HCT116 (cell line): ENCODE measurements at regions not wholly inside any gene's neighbourhood (a gene's known extent, or its start where the extent isn't known, plus 50 kb on each side); places are given as distances from the start of the nearest gene placed in this dataset.
"Not testable (repeated sequence)": the region's sequence is repeated elsewhere in the genome, so short reads cannot be mapped to it uniquely, and the experiment has no call there.

ENCODE experiments used
- CEBPB ChIP-seq: IDR thresholded peaks from 2 replicates; pipeline ENCODE4 v1.6.1; 2012; ENCODE audit warnings: low read depth
- CTCF ChIP-seq, 3 experiments: fragments of 200-600 bp in 1 of 3; sonication (generic) in 1 of 3; IDR thresholded peaks in 2 of 3; conservative IDR thresholded peaks in 1 of 3; 2 replicates each; pipeline ENCODE4 v1.5.1; 2012 to 2017; ENCODE audit warnings: low read depth in 2 of 3, low read length in 2 of 3, antibody characterized with exemption in 1 of 3, borderline replicate concordance in 1 of 3, control low read depth in 1 of 3, mild to moderate bottlenecking in 1 of 3, mixed read lengths in 1 of 3, mixed run types in 1 of 3, moderate library complexity in 1 of 3; ENCODE audit not compliant: insufficient read depth in 1 of 3
- EGR1 ChIP-seq: IDR thresholded peaks from 2 replicates; pipeline ENCODE4 v1.6.1; 2012; ENCODE audit warnings: low read depth
- EZH2phosphoT487 ChIP-seq: fragments of 200-600 bp; IDR thresholded peaks from 2 replicates; pipeline ENCODE4 v1.6.1; 2018; ENCODE audit warnings: antibody characterized with exemption, borderline replicate concordance
- FOSL1 ChIP-seq: IDR thresholded peaks from 2 replicates; pipeline ENCODE4 v1.6.1; 2012; ENCODE audit warnings: low read depth
- MAX ChIP-seq: IDR thresholded peaks from 2 replicates; pipeline ENCODE4 v1.6.1; 2012
- POLR2A ChIP-seq: IDR thresholded peaks from 2 replicates; pipeline ENCODE4 v1.7.0; 2011; ENCODE audit warnings: borderline replicate concordance; ENCODE audit not compliant: insufficient read depth, insufficient read length; ENCODE audit errors: extremely low read depth
- POLR2AphosphoS5 ChIP-seq: IDR thresholded peaks from 2 replicates; pipeline ENCODE4 v1.6.1; 2011; ENCODE audit warnings: mild to moderate bottlenecking, low read depth, low read length, moderate library complexity
- SP1 ChIP-seq: IDR thresholded peaks from 2 replicates; pipeline ENCODE4 v1.6.1; 2012; ENCODE audit warnings: low read depth
- SRF ChIP-seq: IDR thresholded peaks from 2 replicates; pipeline ENCODE4 v1.6.1; 2012; ENCODE audit warnings: low read depth
- YY1 ChIP-seq: IDR thresholded peaks from 2 replicates; pipeline ENCODE4 v1.6.1; 2011; ENCODE audit warnings: low read length, low read depth, moderate library complexity, mild to moderate bottlenecking; ENCODE audit not compliant: insufficient replicate concordance; ENCODE audit errors: extremely low read depth
- ZBTB33 ChIP-seq: IDR thresholded peaks from 2 replicates; pipeline ENCODE4 v1.6.1; 2011; ENCODE audit warnings: mild to moderate bottlenecking, low read length, moderate library complexity; ENCODE audit not compliant: insufficient replicate concordance; ENCODE audit errors: extremely low read depth
- ZFX ChIP-seq: fragments of 450-650 bp; IDR thresholded peaks from 2 replicates; pipeline ENCODE4 v1.6.1; 2017
- ZNF274 ChIP-seq: fragments of 200-500 bp; sonication (Bioruptor generic); IDR thresholded peaks from 2 replicates; pipeline ENCODE4 v1.6.1; 2014; ENCODE audit warnings: mild to moderate bottlenecking, low read depth, low read length, inconsistent platforms

- TF ChIP-seq MAX; POLR2A; EGR1; CTCF (IDR thresholded peaks at IDR 0.05 in 2 of 3, conservative IDR thresholded peaks at IDR 0.05 in 1 of 3; ENCODE audit: borderline replicate concordance in 1 of 3, insufficient read depth in 1 of 3, low read depth in 2 of 3, low read length in 2 of 3); ZBTB33; ZNF274; ZFX; CEBPB; YY1; POLR2AphosphoS5; SRF; FOSL1; EZH2phosphoT487; SP1: not testable (repeated sequence)
Measured at GRCh38 chr12:67719303-67719702, 70.8 kb downstream of the DYRK2 start.
